AG09309 (cell line): ENCODE measurements at regions not wholly inside any gene's neighbourhood (a gene's known extent, or its start where the extent isn't known, plus 50 kb on each side); places are given as distances from the start of the nearest gene placed in this dataset.

Experiments used
- DNase-seq: peaks from one replicate; pipeline ENCODE4 v3.0.0-alpha.2; 2010; ENCODE audit warnings: low read depth
- H3K4me3 ChIP-seq: 2 replicates; pipeline ENCODE4 v1.5.1; 2011; ENCODE audit warnings: mild to moderate bottlenecking, low read depth, low read length, moderate library complexity; ENCODE audit not compliant: control insufficient read depth
- TF ChIP-seq, protein P1 (sequence below): IDR thresholded peaks from 2 replicates; pipeline ENCODE4 v1.5.1; 2011; ENCODE audit warnings: mild to moderate bottlenecking, low read depth, low read length, inconsistent platforms; ENCODE audit not compliant: insufficient read depth, control insufficient read depth; ENCODE audit errors: missing control alignments

DNA sequence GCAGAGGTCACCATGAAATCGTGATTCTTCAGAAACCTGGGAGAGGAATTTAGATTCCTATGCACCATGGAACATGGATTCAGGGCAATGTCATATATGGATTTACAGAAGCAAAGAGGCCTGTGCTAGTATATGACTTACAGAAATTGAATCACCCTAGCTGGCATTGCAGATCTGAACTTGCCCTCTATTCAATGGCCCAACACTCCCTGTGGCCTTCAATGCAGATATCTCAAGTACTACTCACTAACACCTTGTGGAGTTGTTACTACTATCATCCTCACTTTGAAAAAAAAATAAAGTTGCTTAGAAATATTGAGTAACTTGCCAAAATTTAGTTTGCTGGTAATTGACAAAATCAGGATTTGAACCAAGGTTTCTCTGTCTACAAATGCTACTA, 305.4 kb upstream of the SLITRK1 start:
- TF ChIP-seq, protein P1, sequence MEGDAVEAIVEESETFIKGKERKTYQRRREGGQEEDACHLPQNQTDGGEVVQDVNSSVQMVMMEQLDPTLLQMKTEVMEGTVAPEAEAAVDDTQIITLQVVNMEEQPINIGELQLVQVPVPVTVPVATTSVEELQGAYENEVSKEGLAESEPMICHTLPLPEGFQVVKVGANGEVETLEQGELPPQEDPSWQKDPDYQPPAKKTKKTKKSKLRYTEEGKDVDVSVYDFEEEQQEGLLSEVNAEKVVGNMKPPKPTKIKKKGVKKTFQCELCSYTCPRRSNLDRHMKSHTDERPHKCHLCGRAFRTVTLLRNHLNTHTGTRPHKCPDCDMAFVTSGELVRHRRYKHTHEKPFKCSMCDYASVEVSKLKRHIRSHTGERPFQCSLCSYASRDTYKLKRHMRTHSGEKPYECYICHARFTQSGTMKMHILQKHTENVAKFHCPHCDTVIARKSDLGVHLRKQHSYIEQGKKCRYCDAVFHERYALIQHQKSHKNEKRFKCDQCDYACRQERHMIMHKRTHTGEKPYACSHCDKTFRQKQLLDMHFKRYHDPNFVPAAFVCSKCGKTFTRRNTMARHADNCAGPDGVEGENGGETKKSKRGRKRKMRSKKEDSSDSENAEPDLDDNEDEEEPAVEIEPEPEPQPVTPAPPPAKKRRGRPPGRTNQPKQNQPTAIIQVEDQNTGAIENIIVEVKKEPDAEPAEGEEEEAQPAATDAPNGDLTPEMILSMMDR = no peak
- H3K4me3 ChIP-seq = no peak overlapping the region
- no peak for DNase-seq

DNA sequence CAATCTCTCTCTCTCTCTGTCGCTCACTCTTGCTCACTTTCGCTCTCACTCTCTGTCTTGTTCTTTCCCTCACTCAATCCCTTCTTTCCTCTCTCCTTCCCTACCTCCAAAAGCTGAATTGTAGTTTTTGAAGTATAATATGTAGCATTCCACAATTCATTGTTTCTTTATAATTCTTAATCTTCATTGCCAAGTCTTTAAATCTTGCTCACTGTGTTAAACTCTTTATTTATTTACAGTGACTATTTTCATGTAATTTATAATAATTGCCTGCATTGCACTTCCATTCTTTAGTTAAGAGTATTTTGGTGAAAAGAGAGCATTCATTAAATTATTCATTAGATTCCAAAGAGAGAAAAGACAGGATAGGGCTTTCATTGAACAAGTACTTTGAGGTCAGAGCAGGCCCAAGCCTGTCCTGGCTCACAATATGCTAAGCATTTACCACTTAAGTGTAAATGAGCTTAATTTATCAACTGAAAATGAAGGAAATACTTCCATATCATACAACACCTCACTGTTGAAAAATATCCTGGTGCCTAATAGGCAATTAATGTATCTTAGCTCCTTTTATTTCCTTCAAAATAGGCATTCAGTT, 257.4 kb upstream of the SLITRK1 start:
- no peak for DNase-seq
- TF ChIP-seq, protein P1 = no peak
- no peak overlapping the region for H3K4me3 ChIP-seq

DNA sequence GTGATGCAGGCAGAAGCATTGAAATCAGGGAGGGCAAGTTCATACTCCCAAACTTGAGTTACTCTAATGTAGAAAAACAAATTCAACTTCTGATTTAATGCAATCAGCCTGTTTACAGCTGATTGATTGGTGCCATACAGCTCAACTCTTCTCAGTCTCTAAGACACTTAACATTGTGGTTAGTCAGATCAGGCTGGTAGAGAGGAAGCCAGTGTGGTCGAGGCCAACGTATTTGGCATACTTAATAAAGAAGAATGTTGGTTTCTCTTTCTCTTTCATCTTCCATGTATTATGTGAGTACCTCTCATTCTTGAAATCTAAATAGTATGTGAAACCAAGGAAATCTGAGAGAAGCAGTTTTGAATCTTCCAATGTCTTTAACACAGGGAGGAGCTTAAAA, 255.0 kb upstream of the SLITRK1 start:
- DNase-seq = peak; percentile 21
- TF ChIP-seq, protein P1 = no peak
- no peak overlapping the region; the same call in 1 of the 2 replicates for H3K4me3 ChIP-seq

DNA sequence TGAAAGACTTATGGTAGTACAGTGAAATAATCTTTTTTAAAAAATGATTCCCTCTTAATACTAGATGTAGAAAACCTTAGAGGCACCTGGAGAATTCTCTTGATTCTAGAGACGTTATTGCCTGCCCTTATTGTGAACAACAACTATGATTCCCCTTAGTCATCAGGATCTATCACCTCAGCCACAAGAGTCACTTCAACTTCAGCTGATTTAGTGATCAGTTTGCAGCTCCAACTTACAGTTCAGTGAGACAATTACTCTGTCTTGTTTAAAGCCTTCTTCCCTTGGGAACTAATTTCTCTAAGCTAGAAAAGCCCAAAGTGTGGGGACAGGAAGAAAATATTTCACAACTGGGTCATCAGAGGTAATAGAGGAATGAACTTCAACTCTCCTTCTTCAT, 254.3 kb upstream of the SLITRK1 start:
- TF ChIP-seq, protein P1 = no peak
- DNase-seq = no peak
- H3K4me3 ChIP-seq = no peak overlapping the region

DNA sequence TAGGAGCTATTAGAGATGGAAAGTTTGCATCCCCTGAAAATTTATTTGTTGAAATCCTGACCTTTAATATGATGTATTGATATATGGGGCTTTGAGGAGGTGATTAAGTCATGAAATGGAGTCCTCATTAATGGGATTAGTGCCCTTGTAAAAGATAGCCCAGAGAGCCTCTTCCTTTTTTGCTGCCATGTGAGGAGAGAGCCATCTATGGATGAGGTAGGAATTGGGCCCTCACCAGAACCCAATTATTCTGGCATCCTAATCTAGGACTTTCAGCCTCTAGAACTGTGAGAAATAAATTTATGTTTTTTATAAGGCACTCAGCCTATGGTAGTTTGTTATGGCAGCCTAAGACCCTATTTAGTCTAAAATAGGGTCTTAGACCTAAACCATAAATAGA, 250.2 kb upstream of the SLITRK1 start:
- TF ChIP-seq, protein P1 = no peak
- no peak overlapping the region for H3K4me3 ChIP-seq
- DNase-seq = no peak

DNA sequence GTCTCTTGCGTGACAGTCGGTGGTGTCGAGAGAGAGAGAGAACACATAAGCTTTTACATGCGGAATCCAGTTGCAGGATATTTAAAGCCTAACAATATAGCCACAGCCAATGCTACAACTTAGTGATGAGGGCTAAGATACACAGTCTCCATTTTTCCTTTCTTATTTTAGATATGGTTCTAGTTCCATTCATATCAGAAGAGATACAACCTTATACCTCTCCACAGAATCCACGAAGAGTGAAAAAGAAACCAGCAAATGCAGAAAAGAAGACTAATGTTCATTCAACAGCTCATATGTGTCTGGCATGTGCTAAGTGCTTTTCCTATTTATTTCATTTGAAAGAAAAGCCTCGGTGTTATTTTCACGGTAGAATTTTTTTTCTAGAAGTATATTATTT, 249.0 kb upstream of the SLITRK1 start:
- no peak for DNase-seq
- H3K4me3 ChIP-seq = no peak overlapping the region
- TF ChIP-seq, protein P1 = no peak

DNA sequence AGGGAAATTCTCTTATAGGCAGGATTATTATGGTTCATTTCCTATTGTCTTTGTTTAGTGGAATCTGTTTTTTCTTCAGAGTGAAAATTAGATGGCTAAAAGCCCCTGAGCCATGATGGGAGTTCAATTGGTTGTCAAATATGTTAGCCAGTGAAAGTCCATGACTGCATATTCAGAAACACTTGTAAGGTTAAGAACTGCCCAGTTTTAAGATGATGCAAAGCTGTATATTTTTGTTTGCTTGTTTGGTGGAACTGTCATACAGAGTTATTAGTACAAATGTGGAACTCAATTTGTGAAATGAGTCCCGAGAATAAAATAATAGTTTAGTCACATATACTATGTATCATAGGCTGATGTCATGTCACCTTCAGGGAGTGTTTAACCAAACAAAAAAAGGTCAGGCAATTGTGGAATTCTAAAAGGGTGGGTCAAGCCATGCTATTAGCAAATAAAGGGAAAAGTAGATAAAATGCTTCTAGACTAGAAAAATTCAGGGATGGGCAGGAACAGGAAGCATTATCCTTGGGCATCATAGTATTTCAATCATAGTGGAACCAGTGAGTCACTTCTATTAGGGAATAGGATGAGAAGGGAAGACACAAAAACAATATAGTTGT, 248.3 kb upstream of the SLITRK1 start:
- DNase-seq = no peak
- no peak overlapping the region for H3K4me3 ChIP-seq
- TF ChIP-seq, protein P1 = no peak
